Neural progenitor cell (in vitro differentiated cells): ENCODE measurements at regions not wholly inside any gene's neighbourhood (a gene's known extent, or its start where the extent isn't known, plus 50 kb on each side); places are given as distances from the start of the nearest gene placed in this dataset.

Experiments
- DNase-seq: peaks from one replicate; pipeline ENCODE4 v3.0.0-alpha.2; 2016; ENCODE audit warnings: low spot score
- H2AFZ ChIP-seq: fragments of 200-600 bp; sonication (generic); replicated peaks from 2 replicates; pipeline ENCODE4 v1.6.1; 2016; ENCODE audit warnings: antibody characterized with exemption
- H3F3A ChIP-seq: fragments of 200-600 bp; sonication (generic); 2 replicates; pipeline ENCODE4 v1.6.1; 2016; ENCODE audit warnings: antibody characterized with exemption, low read depth
- H3K27ac ChIP-seq: fragments of 200-600 bp; sonication (generic); 2 replicates; pipeline ENCODE4 v1.5.1; 2016; ENCODE audit warnings: mild to moderate bottlenecking
- H3K27me3 ChIP-seq: fragments of 200-600 bp; sonication (generic); 2 replicates; pipeline ENCODE4 v1.6.1; 2016; ENCODE audit warnings: mild to moderate bottlenecking, moderate library complexity
- H3K36me3 ChIP-seq: fragments of 200-600 bp; sonication (generic); 2 replicates; pipeline ENCODE4 v1.5.1; 2016
- H3K4me1 ChIP-seq: fragments of 200-600 bp; sonication (generic); 2 replicates; pipeline ENCODE4 v1.6.1; 2016; ENCODE audit warnings: mixed run types
- H3K4me2 ChIP-seq: fragments of 200-600 bp; sonication (generic); 2 replicates; pipeline ENCODE4 v1.6.1; 2016
- H3K4me3 ChIP-seq: fragments of 200-600 bp; sonication (generic); 2 replicates; pipeline ENCODE4 v1.5.1; 2016
- H3K79me2 ChIP-seq: fragments of 200-600 bp; sonication (generic); 2 replicates; pipeline ENCODE4 v1.6.1; 2016; ENCODE audit warnings: low read depth
- H3K9ac ChIP-seq: fragments of 200-600 bp; sonication (generic); 2 replicates; pipeline ENCODE4 v1.6.1; 2016
- H3K9me3 ChIP-seq: fragments of 200-600 bp; sonication (generic); 2 replicates; pipeline ENCODE4 v1.5.1; 2016; ENCODE audit warnings: low read depth
- H4K20me1 ChIP-seq: fragments of 200-600 bp; sonication (generic); 2 replicates; pipeline ENCODE4 v1.6.1; 2016; ENCODE audit warnings: low read depth
- H3K27ac Mint-ChIP-seq: 3 replicates; pipeline ENCODE4 v1.8.0; 2021; ENCODE audit warnings: mixed read lengths
- H3K27me3 Mint-ChIP-seq: 2 replicates; pipeline ENCODE4 v1.8.0; 2022; ENCODE audit warnings: low read depth, mild to moderate bottlenecking, inconsistent platforms, moderate library complexity, mixed read lengths; ENCODE audit not compliant: insufficient read depth
- H3K36me3 Mint-ChIP-seq: 3 replicates; pipeline ENCODE4 v1.8.0; 2021; ENCODE audit warnings: mixed read lengths
- H3K4me1 Mint-ChIP-seq: 3 replicates; pipeline ENCODE4 v1.8.0; 2021; ENCODE audit warnings: mixed read lengths
- H3K4me3 Mint-ChIP-seq: 3 replicates; pipeline ENCODE4 v1.8.0; 2021; ENCODE audit warnings: mild to moderate bottlenecking, moderate library complexity, mixed read lengths
- H3K9me3 Mint-ChIP-seq: 3 replicates; pipeline ENCODE4 v1.8.0; 2020; ENCODE audit warnings: mixed read lengths
- EZH2 ChIP-seq: fragments of 200-600 bp; sonication (generic); IDR thresholded peaks from 2 replicates; pipeline ENCODE4 v1.6.1; 2017; ENCODE audit warnings: antibody characterized with exemption, mild to moderate bottlenecking, moderate library complexity
- EZH2phosphoT487 ChIP-seq: fragments of 200-600 bp; sonication (generic); IDR thresholded peaks from 2 replicates; pipeline ENCODE4 v1.6.1; 2017; ENCODE audit warnings: antibody characterized with exemption
- TF ChIP-seq, protein P1 (sequence below): fragments of 200-600 bp; sonication (generic); IDR thresholded peaks from 2 replicates; pipeline ENCODE4 v1.5.1; 2017; ENCODE audit warnings: antibody characterized with exemption, mild to moderate bottlenecking

DNA sequence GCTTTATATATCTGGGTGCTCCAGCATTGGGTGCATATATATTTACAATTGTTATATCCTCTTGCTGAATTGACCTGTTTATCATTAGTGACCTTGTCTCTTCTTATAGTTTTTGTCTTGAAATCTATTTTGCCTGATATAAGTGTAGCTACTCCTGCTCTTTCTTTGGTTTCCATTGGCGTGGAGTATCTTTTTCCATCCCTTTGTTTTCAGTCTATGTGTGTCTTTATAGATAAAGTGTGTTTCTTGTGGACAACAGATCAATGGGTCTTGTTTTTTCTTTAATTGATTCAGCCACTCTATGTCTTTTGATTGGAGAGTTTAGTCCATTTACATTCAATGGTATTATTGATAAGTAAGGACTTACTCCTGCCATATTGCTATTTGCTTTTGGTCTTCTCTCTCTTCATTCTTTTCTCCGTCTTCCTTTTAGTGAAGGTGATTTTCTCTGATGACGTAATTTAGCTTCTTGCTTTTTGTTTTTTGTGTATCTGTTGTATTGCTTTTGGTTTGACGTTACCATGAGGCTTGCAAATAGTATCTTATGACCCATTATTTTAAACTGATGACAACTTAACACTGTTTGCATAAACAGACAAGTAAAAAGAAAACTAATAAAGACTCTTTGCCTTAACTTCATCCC lies 347.6 kb downstream of the TMEM121 start:
- H3K9me3 Mint-ChIP-seq = peaks cover 46% of the 10 kb centered on the region
- TF ChIP-seq EZH2phosphoT487 (no peak), EZH2 (no peak)
- TF ChIP-seq, protein P1, sequence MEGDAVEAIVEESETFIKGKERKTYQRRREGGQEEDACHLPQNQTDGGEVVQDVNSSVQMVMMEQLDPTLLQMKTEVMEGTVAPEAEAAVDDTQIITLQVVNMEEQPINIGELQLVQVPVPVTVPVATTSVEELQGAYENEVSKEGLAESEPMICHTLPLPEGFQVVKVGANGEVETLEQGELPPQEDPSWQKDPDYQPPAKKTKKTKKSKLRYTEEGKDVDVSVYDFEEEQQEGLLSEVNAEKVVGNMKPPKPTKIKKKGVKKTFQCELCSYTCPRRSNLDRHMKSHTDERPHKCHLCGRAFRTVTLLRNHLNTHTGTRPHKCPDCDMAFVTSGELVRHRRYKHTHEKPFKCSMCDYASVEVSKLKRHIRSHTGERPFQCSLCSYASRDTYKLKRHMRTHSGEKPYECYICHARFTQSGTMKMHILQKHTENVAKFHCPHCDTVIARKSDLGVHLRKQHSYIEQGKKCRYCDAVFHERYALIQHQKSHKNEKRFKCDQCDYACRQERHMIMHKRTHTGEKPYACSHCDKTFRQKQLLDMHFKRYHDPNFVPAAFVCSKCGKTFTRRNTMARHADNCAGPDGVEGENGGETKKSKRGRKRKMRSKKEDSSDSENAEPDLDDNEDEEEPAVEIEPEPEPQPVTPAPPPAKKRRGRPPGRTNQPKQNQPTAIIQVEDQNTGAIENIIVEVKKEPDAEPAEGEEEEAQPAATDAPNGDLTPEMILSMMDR = no peak
- H3K9ac ChIP-seq = no peak overlapping the region
- H3K4me2 ChIP-seq = no peak overlapping the region
- no peaks in the 10 kb centered on the region for H4K20me1 ChIP-seq
- no peak overlapping the region for H2AFZ ChIP-seq
- no peak overlapping the region for H3K27ac ChIP-seq
- no peaks in the 10 kb centered on the region for H3F3A ChIP-seq
- H3K4me1 ChIP-seq = no peaks in the 10 kb centered on the region
- no peaks in the 10 kb centered on the region for H3K36me3 ChIP-seq
- H3K4me1 Mint-ChIP-seq = no peaks in the 10 kb centered on the region
- H3K4me3 Mint-ChIP-seq = no peak overlapping the region
- peaks cover 2% of the 10 kb centered on the region for H3K27me3 Mint-ChIP-seq
- DNase-seq = no peak
- peaks cover 38% of the 10 kb centered on the region for H3K9me3 ChIP-seq
- H3K4me3 ChIP-seq = no peak overlapping the region
- H3K27ac Mint-ChIP-seq = no peak overlapping the region
- H3K27me3 ChIP-seq = no peaks in the 10 kb centered on the region
- no peaks in the 10 kb centered on the region for H3K79me2 ChIP-seq
- H3K36me3 Mint-ChIP-seq = no peaks in the 10 kb centered on the region

DNA sequence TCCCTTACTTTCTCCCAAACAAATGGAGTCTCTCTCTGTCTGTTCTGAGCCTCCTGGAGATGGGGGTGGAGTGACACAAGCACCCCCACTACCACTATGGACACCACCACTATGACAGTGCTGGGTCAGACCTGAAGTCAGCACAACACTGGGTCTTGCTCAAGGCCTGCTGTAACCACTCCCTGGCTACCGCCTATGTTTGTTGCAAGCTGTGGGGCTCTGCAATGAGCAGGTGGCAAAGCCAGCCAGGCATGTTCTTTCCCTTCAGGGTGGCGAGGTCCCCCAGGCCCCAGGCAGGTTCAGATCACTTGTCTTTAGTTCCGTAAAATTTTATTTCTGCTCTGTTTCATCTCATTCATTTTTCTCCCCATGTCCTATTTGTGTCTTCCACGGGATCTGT lies 349.8 kb downstream of the TMEM121 start:
- H3K27me3 ChIP-seq = no peaks in the 10 kb centered on the region

DNA sequence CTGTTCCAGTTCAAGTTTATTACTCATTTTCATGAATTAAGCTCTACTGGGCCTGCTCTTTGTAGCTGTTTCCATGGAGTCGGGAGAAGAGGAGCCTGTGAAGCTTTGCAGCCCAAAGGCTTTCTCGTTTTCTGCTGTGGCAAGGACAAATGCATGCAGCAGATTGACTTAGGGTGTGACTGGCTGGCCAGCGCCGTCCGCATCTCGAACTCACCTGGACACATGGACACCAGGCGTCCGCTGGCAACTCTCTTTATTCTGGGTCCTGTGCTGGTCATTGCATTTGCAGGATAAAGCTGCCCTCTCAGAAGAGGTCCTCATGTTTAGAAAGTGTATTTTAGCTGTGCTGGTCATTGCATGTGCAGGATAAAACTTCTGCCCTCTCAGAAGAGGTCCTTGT lies 350.4 kb downstream of the TMEM121 start:
- Mint-ChIP-seq H3K4me1 (no peaks in the 10 kb centered on the region), H3K27me3 (no peaks in the 10 kb centered on the region), H3K9me3 (peaks cover 48% of the 10 kb centered on the region), H3K27ac (no peak overlapping the region), H3K36me3 (no peaks in the 10 kb centered on the region), H3K4me3 (no peak overlapping the region)
- Histone ChIP-seq H3K79me2 (no peaks in the 10 kb centered on the region), H3K4me2 (no peak overlapping the region), H3K9me3 (peaks cover 35% of the 10 kb centered on the region), H3K4me1 (no peaks in the 10 kb centered on the region), H3K4me3 (no peak overlapping the region), H4K20me1 (no peaks in the 10 kb centered on the region), H3K27me3 (no peaks in the 10 kb centered on the region), H3F3A (no peaks in the 10 kb centered on the region), H3K36me3 (no peaks in the 10 kb centered on the region), H3K9ac (no peak overlapping the region), H2AFZ (no peak overlapping the region), H3K27ac (no peak overlapping the region)
- DNase-seq = no peak
- no peak for TF ChIP-seq EZH2phosphoT487
- TF ChIP-seq EZH2 = no peak
- TF ChIP-seq, protein P1 = no peak

More for the DNA sequence above, 349.8 kb downstream of the TMEM121 start:
- Mint-ChIP-seq H3K36me3 (no peaks in the 10 kb centered on the region), H3K4me3 (no peak overlapping the region), H3K9me3 (peaks cover 51% of the 10 kb centered on the region), H3K27me3 (peaks cover 2% of the 10 kb centered on the region), H3K4me1 (no peaks in the 10 kb centered on the region), H3K27ac (no peak overlapping the region)
- no peak for DNase-seq
- Histone ChIP-seq H4K20me1 (no peaks in the 10 kb centered on the region), H3K4me1 (no peaks in the 10 kb centered on the region), H3K9ac (no peak overlapping the region), H3K9me3 (peaks cover 36% of the 10 kb centered on the region), H3K4me3 (no peak overlapping the region), H3F3A (no peaks in the 10 kb centered on the region), H3K79me2 (no peaks in the 10 kb centered on the region), H3K4me2 (no peak overlapping the region), H3K27ac (no peak overlapping the region), H2AFZ (no peak overlapping the region), H3K36me3 (no peaks in the 10 kb centered on the region)
- TF ChIP-seq EZH2phosphoT487 = no peak
- no peak for TF ChIP-seq EZH2
- TF ChIP-seq, protein P1 = no peak
